ENCODE measurements at regions not wholly inside any gene's neighbourhood (a gene's known extent, or its start where the extent isn't known, plus 50 kb on each side); places are given as distances from the start of the nearest gene placed in this dataset.

GRCh38 chr6:978937-979685, 286.2 kb upstream of the EXOC2 start:
- TF ChIP-seq, protein P1, sequence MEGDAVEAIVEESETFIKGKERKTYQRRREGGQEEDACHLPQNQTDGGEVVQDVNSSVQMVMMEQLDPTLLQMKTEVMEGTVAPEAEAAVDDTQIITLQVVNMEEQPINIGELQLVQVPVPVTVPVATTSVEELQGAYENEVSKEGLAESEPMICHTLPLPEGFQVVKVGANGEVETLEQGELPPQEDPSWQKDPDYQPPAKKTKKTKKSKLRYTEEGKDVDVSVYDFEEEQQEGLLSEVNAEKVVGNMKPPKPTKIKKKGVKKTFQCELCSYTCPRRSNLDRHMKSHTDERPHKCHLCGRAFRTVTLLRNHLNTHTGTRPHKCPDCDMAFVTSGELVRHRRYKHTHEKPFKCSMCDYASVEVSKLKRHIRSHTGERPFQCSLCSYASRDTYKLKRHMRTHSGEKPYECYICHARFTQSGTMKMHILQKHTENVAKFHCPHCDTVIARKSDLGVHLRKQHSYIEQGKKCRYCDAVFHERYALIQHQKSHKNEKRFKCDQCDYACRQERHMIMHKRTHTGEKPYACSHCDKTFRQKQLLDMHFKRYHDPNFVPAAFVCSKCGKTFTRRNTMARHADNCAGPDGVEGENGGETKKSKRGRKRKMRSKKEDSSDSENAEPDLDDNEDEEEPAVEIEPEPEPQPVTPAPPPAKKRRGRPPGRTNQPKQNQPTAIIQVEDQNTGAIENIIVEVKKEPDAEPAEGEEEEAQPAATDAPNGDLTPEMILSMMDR (conservative IDR thresholded peaks at IDR 0.05 in 1 of 2, IDR thresholded peaks at IDR 0.05 in 1 of 2; ENCODE audit: extremely low read depth in 1 of 2, insufficient read depth in 1 of 2, low read depth in 1 of 2, low read length in 2 of 2) = no peak
- TF ChIP-seq EZH2 (IDR thresholded peaks at IDR 0.05; ENCODE audit: borderline replicate concordance, low read length) = no peak

All from mammary epithelial cell (primary cell).